ENCODE measurements at regions not wholly inside any gene's neighbourhood (a gene's known extent, or its start where the extent isn't known, plus 50 kb on each side); places are given as distances from the start of the nearest gene placed in this dataset.

GRCh38 chr15:53256043-53256442 lies 465.9 kb upstream of the ONECUT1 start:
- no peaks in the 10 kb centered on the region for H4K20me1 ChIP-seq (ENCODE audit: insufficient read depth)
- WGBS (ENCODE audit: low lambda C conversion rate), result 37% methylated on average over 6 of the region's 6 CpGs
- no peaks in the 10 kb centered on the region for H3K9me3 ChIP-seq
- no peak for DNase-seq
- no peak overlapping the region for H3K4me2 ChIP-seq
- H3K9me2 ChIP-seq, result no peaks in the 10 kb centered on the region
- H3K9ac ChIP-seq, result no peak overlapping the region
- ChIA-PET POLR2A (no interaction called here), CTCF (no interaction called here)
- no peaks in the 10 kb centered on the region for H3F3A ChIP-seq (replicated peaks; ENCODE audit: insufficient read depth)
- H3K27me3 ChIP-seq (ENCODE audit: insufficient read depth), result no peaks in the 10 kb centered on the region; the same call in 1 of the 2 replicates
- H3K27ac ChIP-seq (ENCODE audit: low read depth in 2 of 2, low read length in 1 of 2), result no peak overlapping the region
- TF ChIP-seq CTCF (IDR thresholded peaks at IDR 0.05) (no peak), PBX3 (IDR thresholded peaks at IDR 0.05) (no peak), MAX (IDR thresholded peaks at IDR 0.05; ENCODE audit: low read depth) (no peak)
- no peak overlapping the region for H3K4me3 ChIP-seq (ENCODE audit: low read depth in 2 of 2, low read length in 1 of 2)
- H2AFZ ChIP-seq (ENCODE audit: low read depth), result no peak overlapping the region
- H3K36me3 ChIP-seq (replicated peaks in 1 of 2; ENCODE audit: control insufficient read depth in 1 of 2, insufficient read depth in 2 of 2, low read length in 1 of 2), result no peaks in the 10 kb centered on the region
- no peaks in the 10 kb centered on the region for H3K4me1 ChIP-seq (ENCODE audit: control insufficient read depth in 1 of 2, insufficient read depth in 2 of 2, low read depth in 1 of 2, low read length in 1 of 2)
- H3K79me2 ChIP-seq (ENCODE audit: insufficient read depth), result no peaks in the 10 kb centered on the region

- H3K36me3 ChIP-seq (replicated peaks in 1 of 2; ENCODE audit: control insufficient read depth in 1 of 2, insufficient read depth in 2 of 2, low read length in 1 of 2), result no peaks in the 10 kb centered on the region
- TF ChIP-seq FOXM1 (IDR thresholded peaks at IDR 0.05; ENCODE audit: low read depth), result no peak
- no peak for TF ChIP-seq IRF3 (IDR thresholded peaks at IDR 0.05; ENCODE audit: low read depth, low read length)
- TF ChIP-seq USF2 (IDR thresholded peaks at IDR 0.05; ENCODE audit: borderline replicate concordance, low read depth, low read length), result no peak
- no peak for TF ChIP-seq FOSL2 (IDR thresholded peaks at IDR 0.05; ENCODE audit: borderline replicate concordance, low read depth)
- TF ChIP-seq REST (IDR thresholded peaks at IDR 0.05; ENCODE audit: low read depth, low read length), result no peak
- TF ChIP-seq FOXJ3 (CRISPR knock-in tag; IDR thresholded peaks at IDR 0.05), result no peak
- TF ChIP-seq RCOR1 (IDR thresholded peaks at IDR 0.05; ENCODE audit: low read length), result no peak
- TF ChIP-seq USF1 (IDR thresholded peaks at IDR 0.05; ENCODE audit: borderline replicate concordance, low read depth), result no peak
- TF ChIP-seq RAD21 (IDR thresholded peaks at IDR 0.05; ENCODE audit: low read length), result no peak
- H3K9me2 ChIP-seq, result no peaks in the 10 kb centered on the region
- no peak overlapping the region for H3K9ac ChIP-seq
- H4K20me1 ChIP-seq (ENCODE audit: insufficient read depth), result no peaks in the 10 kb centered on the region
- H3K4me2 ChIP-seq, result no peak overlapping the region
- no peak overlapping the region for H2AFZ ChIP-seq (ENCODE audit: low read depth)
- no peaks in the 10 kb centered on the region for H3F3A ChIP-seq (replicated peaks; ENCODE audit: insufficient read depth)
- H3K4me3 ChIP-seq (ENCODE audit: low read depth in 2 of 2, low read length in 1 of 2), result no peak overlapping the region
- CTCF ChIA-PET, result no interaction called here
- H3K27ac ChIP-seq (ENCODE audit: low read depth in 2 of 2, low read length in 1 of 2), result no peak overlapping the region
- no peak for DNase-seq
- POLR2A ChIA-PET, result no interaction called here
- no peaks in the 10 kb centered on the region for H3K79me2 ChIP-seq (ENCODE audit: insufficient read depth)
- no peaks in the 10 kb centered on the region for H3K9me3 ChIP-seq
- 14% methylated on average over 8 of the region's 8 CpGs for WGBS (ENCODE audit: low lambda C conversion rate)
- no peaks in the 10 kb centered on the region; the same call in 1 of the 2 replicates for H3K27me3 ChIP-seq (ENCODE audit: insufficient read depth)
- H3K4me1 ChIP-seq (ENCODE audit: control insufficient read depth in 1 of 2, insufficient read depth in 2 of 2, low read depth in 1 of 2, low read length in 1 of 2), result no peaks in the 10 kb centered on the region
These were observed 461.9 kb upstream of the ONECUT1 start for GRCh38 chr15:53251996-53252395.

Data from SK-N-SH (cell line).